ENCODE measurements at regions not wholly inside any gene's neighbourhood (a gene's known extent, or its start where the extent isn't known, plus 50 kb on each side); places are given as distances from the start of the nearest gene placed in this dataset.

DNA sequence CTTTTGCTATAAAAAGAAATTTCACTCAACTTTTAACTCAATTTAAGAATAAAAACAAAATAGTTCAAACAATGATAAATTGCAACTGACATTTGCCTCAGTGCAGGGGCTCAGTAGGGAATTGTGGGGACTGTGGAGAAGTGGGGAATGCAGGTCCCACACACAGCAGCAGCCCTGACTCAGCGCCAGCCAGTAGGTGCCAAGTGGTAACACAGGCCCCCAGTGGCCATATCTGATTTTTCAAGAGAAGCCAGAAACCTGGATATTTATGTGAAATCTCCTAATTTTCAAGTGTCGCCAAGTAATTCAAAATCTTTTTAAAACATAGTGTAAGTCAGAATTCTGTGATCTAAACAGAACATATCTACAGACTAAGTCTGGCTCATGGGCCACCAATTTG lies 186.3 kb downstream of the EN1 start:
- DNase-seq, result no peak

DNA sequence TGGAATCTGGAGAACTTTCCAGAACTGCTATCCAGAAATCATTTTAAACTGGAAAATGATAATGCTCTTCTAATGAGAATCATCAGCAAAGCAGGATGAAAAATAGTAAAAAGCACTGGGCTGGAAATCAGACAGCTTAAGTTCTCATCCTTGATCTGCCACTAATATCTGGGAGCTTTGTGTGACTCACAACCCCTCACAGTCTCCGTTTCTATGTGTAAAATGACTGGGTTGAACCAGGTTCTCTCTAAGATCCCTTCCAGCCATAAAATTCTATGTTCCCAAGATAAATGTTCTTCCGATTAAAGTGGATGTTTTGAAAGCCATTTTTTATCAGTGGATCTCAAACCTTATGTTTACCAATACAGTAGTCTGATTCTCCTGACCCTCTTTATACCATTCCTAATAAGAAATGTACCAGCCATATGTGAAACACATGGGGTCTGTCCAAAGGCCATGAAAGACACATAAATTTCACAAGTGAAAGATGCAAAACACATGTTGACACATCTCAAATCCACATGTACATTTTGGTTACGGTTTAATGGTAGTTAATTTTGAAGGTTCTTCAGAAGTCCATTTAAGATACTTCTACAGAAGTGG lies 188.8 kb downstream of the EN1 start:
- DNase-seq, result no peak

DNA sequence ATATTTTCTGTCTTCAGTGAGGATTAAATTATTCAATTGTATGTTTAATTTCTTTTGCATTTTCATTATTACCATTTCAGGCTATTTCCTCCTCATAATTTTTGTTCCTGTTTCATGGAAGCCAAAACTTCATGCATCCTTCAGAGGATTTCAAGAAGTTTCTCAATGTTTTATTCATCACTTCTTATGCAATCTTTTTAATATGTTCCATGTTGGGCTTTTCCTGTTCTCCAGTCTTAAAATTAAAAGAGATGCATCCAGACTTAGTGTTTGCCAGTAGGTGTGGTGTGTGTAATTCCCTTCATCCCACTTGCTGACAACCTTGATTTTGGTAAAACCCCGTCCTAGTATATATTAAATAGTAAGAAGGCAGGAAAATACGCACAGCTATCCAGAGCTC lies 190.0 kb downstream of the EN1 start:
- no peak for DNase-seq

DNA sequence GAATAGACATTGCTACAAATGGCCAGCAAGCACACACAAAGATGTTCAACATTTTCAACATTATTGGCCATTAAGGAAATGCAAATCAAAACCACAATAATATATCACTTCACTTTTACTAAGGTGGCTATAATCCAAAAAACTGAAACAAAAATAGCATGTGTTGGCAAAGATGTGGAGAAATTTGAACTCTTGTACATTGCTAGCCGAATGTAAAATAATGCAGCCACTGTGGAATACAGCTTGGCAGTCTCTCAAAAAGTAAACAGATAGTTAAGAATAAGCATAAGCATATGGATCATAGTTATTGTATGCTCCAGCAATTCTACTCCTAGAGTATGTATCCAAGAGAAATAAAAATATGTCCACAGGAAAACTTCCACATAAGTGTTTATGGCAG lies 192.5 kb downstream of the EN1 start:
- DNase-seq, result no peak

DNA sequence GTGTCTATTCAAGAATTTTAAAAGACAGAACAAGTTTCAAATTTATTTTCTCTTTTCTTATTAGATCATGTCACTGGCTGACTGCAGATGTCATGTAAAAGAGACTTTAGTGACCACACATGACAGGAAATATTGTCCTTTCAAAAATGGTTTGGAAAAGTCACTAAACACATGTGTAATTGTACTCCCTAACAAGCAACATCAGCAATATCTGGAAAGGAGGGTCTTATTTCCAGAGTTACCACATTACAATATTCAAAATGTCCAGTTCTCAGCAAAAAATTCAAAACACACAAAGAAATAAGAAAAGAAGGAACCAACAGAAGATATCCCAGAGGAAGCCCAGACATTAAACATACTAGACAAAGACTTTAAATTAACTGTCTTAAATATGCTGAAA lies 197.1 kb downstream of the EN1 start:
- no peak for DNase-seq

DNA sequence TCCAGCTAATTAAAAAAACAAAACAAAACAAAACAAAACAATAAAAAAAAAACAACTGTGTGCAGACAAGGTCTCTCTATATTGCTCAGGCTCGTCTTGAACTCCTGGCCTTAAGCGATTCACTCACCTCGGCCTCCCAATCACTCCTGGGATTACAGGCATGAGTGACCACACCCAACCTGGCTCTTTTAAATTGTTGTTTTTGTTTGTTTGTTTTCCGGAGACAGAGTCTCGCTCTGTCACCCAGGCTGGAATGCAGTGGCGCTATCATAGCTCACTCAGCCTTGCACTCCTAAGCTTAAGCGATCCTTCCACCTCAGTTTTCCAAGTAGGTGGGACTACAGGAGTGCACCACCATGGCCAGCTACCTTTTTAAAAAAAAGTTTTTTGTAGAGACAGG lies 201.6 kb downstream of the EN1 start:
- DNase-seq, result no peak

DNA sequence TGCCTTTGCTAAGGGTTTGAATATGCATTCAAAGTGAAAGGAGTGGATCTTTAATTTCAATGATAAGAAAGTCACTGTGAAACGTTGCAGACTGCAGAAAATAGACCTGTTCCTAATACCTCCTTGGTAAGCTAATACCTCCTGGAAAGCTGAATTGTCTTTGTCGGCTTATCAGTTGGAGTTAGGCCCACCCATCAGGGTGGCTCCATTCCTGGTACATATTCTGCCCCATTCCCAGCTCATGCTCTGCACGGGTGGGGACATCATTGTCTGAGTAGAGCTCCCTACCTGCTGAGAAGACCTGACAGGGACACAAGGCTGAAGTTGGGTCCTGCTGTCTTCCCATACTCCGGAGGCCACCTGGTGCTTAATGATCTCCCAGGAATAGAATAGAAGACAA lies 203.3 kb downstream of the EN1 start:
- no peak for DNase-seq

DNA sequence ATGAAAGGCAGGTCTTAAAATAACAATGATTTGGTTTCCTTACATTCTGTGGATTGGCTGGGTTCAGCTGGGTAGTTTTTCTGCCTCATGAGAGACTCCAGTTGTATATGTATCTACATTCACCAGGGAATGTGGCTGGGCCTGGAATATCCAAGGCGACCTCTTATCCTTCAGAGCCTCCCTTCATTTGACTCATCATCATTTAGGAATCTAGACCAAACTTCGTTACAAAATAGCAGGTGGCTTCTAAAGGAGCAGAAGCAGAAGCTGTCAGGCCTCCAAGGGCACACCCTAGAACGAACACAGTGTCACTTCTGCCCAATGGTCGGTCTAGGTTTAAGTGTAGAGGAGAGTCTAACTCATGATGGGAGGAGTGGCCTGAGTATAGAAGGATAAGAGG lies 204.2 kb downstream of the EN1 start:
- DNase-seq, result no peak

DNA sequence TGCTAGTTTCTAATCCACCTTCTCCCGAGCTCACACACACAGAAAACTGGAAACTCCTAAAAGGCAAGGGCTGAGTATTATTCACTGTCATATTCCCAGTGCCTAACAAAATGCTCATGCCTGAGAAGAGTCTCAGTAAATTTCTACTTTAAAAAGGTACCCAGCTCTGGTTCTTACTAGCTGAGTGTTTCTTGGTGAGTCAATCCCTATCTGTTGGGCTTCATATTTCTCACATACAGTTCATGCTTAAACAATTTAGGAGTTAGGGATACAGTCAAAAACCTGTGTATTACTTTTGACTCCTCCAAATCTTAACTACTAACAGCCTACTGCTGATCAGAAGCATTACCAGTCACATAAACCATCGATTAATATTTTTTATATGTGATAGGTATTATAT lies 204.9 kb downstream of the EN1 start:
- DNase-seq, result no peak

DNA sequence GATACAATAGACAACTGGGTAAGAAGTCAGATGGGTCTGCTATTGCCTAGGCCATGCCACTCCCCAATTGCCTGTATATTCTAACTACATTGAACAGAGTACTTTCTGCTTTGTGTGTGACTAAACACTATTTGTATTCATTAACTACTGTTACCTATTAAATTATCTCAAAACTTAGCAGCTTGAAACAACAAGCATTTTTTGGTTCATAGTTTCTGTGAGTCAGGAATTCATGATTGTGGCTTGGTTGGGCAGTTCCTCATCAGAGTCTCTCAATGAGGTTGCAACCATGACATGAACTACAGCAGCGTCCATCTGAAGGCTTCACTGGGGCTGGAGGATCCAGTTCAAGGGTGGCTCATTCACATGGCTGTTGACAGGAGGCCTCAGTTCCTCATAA lies 205.7 kb downstream of the EN1 start:
- DNase-seq, result no peak

DNA sequence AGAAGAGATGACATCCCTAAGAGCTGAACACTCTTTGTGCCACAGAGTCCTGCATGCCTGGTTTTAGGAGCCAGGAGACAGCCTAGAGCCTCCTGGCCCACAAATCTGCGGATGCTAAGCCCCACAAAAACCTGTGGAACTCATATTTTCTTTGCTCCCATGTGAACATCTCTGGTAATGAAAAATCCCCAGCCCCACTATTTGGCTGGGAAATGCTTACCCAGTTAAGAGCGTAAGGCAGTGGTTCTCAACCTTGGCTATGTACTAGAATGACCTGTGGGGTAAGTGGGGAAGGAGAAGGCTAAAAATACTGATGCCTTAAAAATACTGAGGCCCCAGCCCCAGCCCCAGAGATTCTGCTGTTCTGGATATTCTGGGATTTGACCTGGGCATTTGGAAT lies 208.1 kb downstream of the EN1 start:
- DNase-seq, result no peak

DNA sequence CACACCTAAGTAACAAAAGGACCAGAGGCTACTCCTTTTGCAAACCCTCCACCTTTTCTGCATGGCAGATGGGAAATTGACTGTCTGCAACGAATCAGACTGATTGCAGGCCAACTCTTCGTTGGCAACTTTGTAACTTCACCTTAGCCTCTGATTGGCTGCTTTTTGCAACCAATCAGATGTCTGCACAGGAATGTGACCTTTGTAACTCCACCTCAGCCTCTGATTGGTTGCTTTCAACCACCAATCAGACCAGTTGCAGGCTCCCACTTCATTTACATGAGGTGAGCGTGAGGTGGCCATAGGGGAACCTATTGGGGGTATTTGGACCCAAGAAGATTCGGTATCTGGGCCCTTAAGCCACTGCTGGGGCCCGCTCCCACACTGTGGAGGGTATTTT lies 209.0 kb downstream of the EN1 start:
- DNase-seq, result no peak

DNA sequence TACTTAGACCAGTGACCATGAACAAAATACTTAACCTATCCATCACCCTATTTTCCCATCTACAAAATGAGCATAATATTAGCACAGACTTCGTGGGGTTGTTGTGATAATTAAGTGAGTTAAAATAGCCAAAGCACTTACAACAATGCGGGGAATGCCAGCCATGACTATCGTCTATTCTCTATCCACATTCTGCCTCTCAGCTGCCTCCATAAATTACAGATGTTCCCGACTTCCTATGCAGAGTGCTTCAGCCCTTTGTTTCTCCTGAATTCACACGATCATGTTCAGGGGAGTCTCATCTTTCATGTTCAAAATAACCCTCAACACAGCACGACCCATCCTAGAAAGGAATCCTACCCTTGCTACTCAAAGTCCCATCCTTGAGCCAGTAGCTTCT lies 211.6 kb downstream of the EN1 start:
- DNase-seq, result no peak

DNA sequence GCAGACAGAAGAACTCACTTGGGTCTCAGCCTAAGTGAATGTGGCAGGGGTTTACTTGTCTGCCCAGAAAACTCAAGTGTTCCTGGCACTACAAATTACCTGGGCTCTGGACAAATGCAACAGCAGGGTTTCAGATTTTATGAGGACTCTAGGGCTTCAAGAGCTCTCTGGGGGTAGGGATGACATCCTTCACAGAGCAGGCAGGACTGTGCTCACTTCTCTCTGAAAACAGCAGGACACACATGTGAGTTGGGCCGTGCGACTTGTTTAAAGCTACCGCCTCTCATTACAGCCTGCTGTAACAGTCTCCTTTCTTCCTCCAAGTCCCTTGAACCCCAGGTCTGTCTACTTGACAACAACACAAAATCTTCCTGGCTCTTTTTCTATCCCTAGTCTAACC lies 212.6 kb downstream of the EN1 start:
- DNase-seq, result no peak

DNA sequence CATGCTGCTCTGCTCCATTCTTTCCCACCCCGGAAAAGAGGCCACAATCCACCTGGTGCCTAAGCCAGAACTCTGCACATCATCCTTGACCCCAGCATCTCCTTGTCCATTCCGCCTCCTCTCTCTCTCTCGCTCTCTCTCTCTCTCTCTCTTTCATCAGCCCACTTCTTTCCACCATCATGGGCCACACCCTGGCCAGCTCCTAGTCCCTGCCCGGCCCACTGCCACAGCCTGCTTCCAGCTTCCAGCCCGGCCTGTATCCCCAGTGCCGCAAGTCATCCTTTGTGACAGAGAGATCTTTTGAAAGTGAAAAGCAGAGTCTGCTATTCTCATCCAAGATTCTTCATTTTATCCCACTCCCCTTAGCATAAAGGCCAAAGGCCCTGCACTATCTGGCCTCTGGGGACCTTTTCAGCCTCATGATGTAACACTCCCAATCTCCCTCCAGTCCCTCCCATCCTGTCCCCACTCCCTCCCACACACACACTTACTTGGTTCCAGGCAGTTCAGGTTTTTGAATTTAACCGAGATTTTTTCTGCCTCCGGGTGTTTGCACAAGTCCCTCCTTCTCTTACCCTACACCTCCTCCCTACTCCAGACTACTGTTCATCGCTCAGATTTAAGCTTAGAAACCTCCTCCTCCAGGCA lies 214.0 kb downstream of the EN1 start:
- DNase-seq, result no peak

DNA sequence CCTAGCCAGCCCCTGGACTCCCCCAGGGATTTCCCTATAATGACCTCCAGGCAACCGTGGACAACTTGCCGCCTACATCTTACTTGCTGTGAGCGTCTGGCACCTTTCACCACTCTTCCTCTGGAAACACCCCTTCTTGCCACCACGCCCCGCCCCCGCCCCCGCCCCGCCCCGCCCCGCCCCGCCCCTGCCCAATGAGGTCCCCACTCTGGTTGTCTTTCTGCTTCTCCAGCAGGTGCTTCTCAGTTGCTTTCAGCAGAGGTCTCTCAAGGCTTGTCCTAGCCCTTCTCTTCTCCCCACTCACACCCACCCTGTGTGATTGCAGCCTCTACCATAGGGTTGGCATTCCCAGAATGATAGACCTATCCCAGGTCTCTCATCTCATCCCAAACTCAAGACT lies 214.5 kb downstream of the EN1 start:
- DNase-seq, result no peak

DNA sequence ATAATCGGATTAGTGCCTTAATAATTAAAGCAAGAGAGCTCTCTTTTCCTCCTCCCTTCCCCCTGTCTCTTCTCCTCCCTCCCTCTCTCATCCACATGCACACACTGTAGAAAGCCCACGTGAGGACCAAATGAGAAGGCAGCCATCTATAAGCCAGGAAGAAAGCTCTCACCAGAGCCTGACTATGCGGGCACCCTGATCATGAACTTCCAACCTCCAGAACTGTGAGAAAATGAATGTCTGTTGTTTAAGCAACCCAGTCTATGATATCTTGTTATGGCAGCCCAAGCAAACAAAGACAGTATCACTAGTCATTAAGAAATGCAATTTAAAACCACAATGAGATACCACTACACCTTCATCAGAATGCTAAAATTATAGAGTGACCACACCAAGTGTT lies 220.3 kb downstream of the EN1 start:
- no peak for DNase-seq

DNA sequence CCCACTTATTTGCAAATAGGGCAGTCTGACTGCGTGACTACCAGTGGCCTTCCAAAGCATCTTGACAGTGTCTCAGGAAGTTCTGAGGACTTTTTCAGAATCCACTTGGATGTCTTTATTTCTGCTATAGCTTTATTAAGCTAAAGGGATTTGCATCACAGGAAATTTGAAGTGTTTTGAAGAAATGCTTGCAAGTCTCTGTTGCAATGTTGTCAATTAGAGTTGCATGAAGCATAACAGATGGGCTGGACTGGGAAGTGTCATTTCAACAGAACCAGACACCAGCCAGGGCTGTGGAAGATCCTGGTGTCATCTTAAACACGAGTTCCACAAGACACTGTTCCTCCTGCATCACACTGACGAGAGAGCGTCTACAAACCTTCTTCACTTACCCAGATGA lies 224.5 kb downstream of the EN1 start:
- no peak for DNase-seq

DNA sequence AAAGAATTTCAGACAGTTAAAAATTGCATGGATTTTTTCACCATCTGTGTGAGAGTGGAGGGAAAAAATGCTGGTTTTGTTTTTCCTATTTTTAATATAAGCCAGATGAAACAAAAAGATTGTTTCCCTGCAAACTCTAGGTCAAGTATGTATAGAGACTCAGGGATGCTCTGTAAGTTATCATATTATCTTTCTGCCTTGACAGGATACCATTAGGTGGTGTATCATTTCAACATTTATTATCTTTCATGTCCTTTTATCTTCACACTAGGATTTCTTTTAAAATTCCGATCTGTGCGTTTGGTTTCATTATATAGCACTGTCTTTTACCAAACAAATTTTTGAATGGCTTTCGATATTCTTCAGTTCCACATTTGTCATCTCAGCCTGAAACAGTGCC lies 225.3 kb downstream of the EN1 start:
- DNase-seq, result no peak

DNA sequence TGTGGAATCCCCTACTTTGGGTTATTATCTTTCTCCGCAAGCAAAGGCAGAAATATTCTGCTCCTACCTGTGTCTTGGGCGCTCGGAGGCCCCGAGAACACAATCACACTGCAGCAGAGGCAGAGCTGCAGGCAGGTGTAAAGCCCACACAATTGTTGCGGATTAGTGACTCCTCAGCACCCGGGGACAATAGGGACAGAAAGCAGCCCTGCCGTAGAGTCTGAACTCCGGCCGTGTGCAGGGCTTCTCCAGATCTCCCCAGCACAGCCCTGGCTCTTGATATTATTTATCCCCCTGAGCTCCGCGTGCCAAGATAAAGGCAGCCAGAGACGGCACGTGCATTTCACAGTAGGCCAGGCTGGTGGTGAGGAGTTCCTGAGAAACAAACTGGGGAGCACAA lies 229.2 kb downstream of the EN1 start:
- DNase-seq, result no peak

DNA sequence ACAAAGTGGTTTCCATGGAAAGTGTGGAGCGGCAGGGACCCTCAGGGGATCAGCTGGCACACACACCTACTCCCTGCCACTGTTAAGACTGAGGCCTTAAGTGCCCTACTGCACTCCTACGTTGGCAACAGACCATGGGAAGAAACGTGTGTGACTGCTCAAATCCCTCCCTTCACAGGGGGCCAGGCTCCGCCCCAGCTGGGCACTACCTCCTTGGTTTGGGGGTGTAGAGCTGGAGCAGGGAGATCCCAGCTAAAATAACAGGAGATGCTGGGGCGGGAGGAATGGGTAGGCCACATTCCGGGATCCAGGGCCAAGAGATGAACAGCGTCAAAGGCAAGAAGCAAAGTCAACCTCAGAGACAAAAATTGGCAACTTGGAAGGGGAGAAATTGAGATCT lies 231.0 kb downstream of the EN1 start:
- no peak for DNase-seq

DNA sequence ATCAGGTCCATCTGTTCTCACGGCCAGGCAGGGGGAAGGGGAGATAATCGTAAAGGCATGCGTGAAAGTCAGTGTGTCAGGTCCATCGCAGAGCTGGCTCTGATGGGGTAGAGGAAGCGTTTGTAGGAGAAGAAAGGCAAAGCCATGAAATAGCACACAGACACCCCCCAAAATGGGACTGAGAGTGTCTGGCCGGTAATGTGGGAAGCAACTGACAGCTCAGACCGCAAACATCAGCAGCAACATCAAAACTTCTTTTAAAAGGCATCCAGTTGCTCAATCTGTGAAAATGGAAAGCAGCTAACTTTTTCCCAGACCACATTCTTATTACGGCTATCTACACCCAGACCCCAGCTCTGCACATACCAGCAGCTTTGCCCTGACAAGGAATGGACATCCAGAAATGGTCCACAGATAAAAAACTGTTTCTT lies 232.6 kb downstream of the EN1 start:
- DNase-seq, result no peak

DNA sequence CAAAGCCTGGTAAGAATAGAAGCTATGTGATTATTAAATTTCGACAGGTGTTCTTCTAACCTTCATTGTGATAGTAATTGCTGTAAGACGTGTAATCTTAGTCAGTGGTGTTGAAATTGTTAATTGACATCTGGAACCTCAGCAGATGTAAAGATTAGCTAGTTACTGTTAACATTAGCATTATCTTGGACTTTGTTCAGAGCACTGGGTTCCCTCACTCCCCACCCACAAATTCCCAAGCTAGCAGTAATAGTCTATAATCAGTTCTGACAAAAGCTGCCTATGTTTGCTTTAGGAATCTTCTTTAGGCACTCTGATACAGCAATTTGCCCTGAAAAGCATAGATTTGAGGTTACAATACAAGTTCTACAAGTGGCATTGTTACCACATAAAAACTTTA lies 233.7 kb downstream of the EN1 start:
- no peak for DNase-seq

DNA sequence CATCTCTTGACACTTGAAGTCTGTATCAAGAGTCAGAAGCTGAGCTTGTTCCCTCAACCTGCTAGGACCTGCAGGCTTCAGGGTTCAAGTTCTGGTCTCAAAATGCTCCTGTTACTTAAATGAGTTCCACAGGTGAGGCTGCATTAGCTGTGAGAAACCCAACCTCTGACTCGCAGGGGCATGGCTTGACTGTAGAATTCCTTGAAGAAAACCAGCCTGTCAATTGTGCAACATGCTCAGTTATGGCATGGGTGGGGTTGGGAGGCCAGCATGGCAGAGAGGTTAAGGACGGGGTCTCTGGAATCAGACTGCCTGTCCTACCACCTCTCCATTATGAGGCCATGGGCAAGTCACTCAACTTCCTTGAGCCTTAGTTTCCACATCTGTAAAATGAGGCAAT lies 235.8 kb downstream of the EN1 start:
- DNase-seq, result no peak

DNA sequence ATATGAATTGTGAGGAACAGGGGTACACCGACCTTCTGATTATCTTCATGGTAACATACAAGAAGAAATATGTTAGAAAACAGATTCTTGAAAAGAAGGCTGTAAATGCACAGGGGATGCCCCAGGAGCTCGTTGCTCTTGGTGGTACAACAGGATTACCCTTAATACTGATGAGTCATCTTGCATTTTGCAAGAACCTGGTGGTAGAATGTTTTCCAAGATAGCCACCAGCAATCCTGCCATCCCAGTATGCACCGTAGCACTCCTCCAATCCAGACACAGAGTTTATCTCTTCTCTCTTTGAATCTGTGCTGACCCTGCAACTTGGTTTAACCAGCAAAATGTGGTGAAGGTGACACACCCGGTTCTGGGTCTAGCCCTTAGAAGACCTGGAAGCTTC lies 238.3 kb downstream of the EN1 start:
- DNase-seq, result no peak

DNA sequence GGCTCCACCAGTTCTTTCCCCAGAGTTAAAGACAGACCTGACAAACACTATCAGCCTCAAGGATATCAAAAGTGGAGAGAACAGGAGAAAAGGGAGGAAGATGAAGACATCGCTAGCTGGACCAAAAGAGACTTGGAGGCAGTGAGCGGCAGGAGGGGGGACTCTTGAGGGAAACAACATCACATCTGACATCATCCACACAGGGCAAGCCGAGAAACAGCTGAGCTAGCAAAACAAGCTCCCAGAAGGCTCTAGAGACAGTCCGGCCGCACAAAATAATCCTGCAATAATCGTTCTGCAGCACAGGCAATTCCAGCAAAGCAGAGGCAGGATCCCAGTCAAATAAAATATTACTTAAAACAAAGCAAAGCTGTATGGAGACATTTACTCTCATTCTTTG lies 239.8 kb downstream of the EN1 start:
- DNase-seq, result no peak

Measured in CD4-positive, alpha-beta T cell treated with Interleukin-1 beta for 1 hour (primary cell).